Activated CD4-positive, alpha-beta T cell treated with anti-CD3 and anti-CD28 coated beads for 4 hours (primary cell): ENCODE measurements at regions not wholly inside any gene's neighbourhood (a gene's known extent, or its start where the extent isn't known, plus 50 kb on each side); places are given as distances from the start of the nearest gene placed in this dataset.

Experiments used
- DNase-seq, 2 donors: peaks; one replicate each; pipeline ENCODE4 v3.0.0-alpha.2; 2020

GRCh38 chr6:149218471-149218870 lies 99.0 kb upstream of the TAB2 start:
- DNase-seq = no peak

GRCh38 chr6:149218915-149219314 lies 98.6 kb upstream of the TAB2 start:
- DNase-seq = no peak

DNA sequence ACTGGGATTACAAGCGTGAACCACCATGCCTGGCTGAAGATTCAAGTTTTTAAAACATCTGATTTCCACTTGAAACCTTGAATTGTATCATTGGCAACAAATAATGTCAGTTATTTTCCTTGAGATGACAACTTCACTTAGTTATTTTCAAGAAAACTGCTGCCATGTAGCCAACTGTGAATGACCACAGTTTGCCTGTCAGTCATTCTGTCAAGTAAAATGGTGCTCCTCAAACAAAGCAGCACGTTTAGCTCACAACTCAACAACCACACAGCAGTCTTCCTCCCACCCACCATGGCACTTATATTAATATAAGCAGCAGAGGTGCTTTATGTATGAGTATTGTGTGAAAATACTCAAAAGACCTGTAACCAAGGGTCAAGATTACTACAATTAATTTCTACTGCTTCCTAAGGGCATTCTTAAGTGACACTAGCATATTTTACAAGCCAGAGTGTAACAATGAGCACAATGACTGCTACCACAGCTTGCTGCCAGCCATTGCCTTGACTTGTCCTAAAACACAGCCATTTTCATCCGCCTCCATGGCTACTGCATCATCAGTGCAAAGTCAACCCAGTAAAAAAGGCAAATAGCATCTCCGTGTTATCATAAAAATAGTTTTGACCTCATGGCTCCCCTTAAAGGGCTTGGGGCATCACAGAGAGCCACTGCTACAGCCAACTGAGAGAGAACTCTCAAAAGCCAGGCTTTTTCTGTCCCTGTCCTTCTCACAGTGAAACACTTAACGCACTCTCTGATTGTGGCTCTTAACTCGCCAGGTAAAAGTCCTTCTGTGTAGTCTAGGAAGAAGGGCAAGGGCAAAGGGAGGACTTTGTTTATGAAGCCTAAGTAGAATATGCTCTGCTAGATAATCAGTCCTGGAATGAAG lies 96.4 kb upstream of the TAB2 start:
- DNase-seq = no peak

- no peak for DNase-seq
Measured at GRCh38 chr6:149221774-149222070, 95.8 kb upstream of the TAB2 start.

DNA sequence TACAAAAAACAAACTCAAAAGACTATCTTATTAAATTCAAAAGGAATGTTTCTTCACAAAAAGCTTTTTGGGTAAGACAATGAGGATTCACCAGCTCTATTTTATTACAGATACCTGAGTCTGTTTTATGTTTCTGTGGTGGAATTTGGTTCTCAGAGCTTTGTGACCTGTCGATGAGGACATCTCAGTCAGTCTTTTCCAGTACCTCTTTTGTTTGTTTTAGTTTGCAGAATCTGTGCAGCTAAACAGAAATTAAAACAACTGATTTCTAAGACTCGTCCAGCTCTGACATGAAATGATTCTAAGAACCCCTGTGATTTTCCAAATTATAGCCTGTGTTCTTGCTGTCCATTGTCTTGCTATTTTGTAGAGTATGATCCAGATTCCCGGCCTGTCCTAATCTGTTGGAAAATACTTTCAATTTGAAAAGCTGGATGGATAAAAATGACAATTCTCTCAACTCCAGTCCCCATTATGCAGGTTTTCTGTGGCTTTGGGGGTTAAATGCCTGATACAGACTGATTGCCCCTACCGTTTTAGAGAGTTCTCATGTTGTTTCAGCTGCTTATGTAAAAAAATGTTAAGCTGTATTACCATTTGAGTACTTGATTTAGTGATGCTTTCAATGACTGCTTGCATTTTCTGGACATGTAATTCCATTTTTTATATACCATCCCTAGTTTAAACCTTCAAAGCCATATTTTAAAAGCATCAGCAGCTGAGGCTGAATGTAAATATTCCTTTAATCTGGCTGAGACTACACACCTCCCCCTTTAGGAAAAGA lies 94.2 kb upstream of the TAB2 start:
- DNase-seq = no peak

- no peak for DNase-seq
Measured at GRCh38 chr6:149223904-149224351, 93.6 kb upstream of the TAB2 start.

GRCh38 chr6:149224399-149224798 lies 93.1 kb upstream of the TAB2 start:
- DNase-seq = no peak

DNA sequence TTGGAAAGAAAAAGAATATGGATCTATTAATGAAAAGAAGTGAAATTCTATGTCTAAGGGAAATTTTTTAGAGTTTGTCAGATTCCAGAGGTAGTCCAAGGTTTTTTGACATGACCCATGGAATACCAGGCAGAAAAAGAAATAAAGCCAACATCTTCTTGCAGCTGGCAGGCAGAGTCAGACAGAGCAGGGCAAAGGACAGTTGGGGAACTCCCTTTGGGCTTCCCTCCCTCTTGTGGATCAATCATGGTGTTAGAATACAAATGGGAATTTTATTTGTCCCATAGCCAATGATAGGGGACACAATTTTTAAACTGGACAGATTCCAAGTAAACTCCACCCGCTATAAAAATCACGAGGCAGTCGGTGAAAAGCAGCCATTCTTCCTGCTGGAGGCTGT lies 92.1 kb upstream of the TAB2 start:
- no peak for DNase-seq

DNA sequence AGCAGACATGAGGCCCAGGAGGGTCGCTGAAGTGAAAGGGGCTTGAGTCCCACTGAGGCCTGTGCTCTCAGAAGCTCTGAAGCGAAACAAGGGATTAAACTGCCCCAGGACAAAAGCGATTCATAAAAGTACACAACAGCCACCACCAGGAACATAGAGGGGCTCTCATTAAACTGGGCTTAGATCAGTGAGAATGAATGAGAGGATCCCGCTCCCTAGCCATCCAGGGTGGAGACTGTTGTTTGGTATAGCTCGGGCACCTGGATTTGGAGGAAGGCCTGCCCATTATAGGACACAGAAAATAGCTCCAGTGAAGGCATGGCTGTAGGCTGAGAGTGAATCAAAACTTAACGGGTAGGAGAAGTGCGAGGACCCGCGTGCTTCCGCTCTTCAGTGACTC lies 91.6 kb upstream of the TAB2 start:
- no peak for DNase-seq

GRCh38 chr6:149227796-149228195 lies 89.7 kb upstream of the TAB2 start:
- DNase-seq = no peak

- no peak for DNase-seq
Measured at GRCh38 chr6:149228311-149228955, 89.1 kb upstream of the TAB2 start.

GRCh38 chr6:149229096-149229495 lies 88.4 kb upstream of the TAB2 start:
- no peak for DNase-seq

- no peak for DNase-seq
Measured at GRCh38 chr6:149230712-149231460, 86.6 kb upstream of the TAB2 start.

DNA sequence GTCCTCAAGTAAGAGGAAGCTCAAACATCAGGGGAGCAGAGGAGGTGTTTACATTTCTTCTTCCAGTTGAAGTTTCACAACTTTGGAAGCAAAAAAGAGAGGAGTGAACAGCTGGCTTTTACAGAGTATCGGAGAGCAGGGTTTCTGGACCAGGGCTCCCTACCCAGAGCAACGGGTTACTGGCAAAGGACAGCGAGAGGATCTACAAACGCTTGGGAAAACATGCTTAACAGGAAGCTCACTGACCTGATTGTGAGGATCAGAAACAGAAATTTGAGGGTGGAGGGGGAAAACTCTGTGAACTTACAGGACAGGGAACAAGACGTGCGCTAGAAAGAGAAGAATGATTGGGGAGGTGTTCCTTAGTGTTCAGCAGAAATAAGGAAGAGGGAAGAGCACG lies 85.7 kb upstream of the TAB2 start:
- no peak for DNase-seq

DNA sequence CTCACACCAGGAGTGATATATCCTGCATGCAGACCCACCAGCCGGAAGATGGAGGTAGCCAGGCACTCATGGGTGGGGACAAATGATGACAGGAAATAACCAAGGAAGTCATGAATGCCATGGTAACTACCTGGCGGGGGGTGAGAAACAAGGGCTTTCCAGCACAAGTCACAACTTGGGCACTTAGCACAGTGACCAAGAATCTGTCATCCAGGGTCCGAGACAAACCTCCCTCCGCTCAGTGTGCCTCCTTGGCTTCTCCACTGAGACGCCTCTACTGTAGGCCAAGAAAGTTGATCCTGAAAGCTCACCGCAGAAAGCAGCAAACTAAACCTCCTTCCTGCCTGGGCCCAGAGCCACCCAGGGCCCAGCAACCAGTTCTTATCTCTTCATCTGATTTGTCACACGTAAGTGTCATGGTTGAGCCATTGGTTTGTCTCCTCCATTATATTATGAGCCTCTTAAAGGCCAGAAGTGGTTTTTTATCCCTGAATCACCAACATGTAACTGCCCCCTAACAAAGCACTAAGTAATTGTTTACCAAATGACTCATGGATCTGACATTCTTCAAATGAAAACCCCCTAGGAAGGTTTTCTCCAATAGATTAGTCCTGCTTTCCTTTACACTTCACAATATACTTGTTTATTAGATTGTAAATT lies 84.3 kb upstream of the TAB2 start:
- peak; percentile 50 to 53 for DNase-seq

DNA sequence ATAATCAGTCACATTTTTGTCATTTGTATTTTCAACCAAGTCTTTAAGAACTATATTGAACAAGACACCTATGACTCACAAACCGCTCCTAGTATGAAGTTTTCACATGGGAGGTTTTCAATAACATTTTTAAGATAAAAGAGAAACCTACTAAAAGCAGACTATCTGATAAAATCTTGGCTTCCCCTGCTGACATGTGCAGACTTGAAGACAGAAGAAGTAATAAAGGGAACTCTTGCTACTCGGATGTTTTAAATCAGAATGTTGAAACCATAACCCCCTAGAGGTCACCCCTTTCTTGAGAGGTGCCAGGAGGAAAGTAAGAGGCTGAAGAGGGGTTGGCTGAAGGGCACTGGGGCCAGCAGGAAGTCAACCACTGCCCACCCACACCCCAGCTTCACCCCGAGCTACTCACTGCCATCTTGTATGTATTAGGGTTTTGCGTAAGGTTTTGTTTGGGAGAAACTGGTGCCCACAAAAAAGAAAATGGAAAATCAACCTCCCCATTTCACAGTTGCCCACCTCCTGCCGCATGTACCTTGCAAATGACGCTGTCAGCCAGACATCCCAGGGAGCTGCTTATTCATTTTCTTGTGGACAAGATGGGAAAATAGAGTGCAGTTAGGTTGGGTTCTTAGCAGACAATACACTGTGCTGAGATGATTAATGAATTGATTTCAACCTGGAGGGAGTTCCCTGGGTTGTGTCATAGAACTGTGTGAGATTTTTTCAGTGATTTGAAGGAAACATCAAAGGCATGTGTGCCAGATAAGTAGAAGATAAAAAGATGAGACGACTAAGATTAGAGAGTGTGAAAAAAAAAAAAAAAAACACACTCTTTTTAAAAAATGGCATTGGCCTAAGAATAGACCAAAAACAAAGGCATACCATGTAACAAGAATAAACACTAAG lies 83.2 kb upstream of the TAB2 start:
- peak; percentile 39 to 43 for DNase-seq

- DNase-seq = no peak
Measured at GRCh38 chr6:149235130-149235561, 82.4 kb upstream of the TAB2 start.

GRCh38 chr6:149236589-149236988 lies 80.9 kb upstream of the TAB2 start:
- no peak for DNase-seq

DNA sequence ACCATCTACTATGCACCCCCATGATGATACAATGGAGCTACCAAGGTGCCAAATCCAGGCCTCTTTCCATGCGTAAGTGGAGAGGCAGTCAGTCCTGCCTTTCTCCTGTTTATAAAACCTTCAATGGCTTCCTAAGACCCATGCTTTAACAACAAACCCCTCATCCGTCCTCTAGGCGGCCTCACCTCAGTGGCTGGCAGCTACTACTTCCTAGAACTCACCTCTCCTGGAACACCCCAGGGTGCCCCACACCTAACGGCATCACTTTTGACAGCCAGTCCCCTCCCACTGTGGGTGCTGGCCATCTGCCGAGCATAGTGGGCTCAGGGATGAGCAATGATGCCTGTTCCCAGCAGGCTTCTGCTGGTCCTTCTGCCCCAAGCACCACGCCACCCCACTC lies 80.0 kb upstream of the TAB2 start:
- no peak for DNase-seq

DNA sequence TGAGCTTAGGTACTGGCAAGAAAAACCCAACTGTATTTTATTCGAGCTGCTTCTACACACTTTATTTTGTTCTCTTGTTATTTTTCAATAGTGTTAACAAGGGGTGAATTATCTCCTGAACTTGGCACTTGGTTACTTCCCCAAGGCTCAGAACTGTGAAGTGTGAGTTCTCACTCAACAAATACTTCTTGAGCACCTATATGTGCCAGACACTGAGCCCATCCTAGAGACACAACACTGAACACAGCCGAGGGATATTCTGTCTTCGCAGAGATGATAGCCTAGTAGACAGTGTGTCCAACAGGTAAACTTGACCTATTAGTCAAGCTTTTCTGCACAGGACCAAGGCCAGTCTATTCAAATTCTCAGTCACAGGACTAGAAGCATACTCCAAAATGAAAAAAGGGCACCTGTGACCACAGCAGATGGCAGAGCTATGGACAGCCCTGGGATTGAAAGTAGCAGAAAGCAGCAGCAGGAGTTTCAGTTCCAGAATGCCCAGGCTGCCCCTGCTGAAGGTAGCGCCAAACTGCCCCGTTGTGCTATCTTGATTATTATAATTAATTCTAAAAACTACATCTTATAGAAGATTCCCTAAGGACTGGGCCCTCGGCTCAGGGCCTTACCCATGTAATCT lies 77.8 kb upstream of the TAB2 start:
- no peak for DNase-seq

DNA sequence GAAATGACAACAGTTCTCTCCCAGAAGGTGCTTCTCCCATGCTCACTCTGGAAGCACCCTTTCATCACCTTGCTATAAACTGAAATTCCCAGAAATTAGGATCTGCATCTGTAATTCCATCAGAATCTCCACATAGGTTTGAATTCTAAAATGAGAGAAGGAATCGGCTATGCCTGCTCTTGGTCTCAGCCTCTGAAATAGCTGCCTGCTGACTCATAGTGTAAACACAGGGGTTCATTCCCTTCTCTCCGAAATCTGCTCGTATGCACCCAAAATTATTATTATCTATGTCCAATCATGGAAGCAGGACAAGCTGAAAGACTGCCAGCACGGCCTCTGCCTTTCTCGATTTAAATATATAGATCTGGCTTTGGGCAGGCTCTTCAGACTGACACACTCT lies 74.6 kb upstream of the TAB2 start:
- DNase-seq = no peak
